Left cardiac atrium (tissue), 4 donors: ENCODE measurements at regions not wholly inside any gene's neighbourhood (a gene's known extent, or its start where the extent isn't known, plus 50 kb on each side); places are given as distances from the start of the nearest gene placed in this dataset.
"Not testable (repeated sequence)": the region's sequence is repeated elsewhere in the genome, so short reads cannot be mapped to it uniquely, and the experiment has no call there.

Source experiments
- ATAC-seq, 2 donors: fragments of 200-7000 bp; cut with Tn5 transposase; one replicate each; pipeline ENCODE4 v1.9.1; 2020; ENCODE audit warnings: mild to moderate bottlenecking in 2 of 2, moderate library complexity in 2 of 2
- DNase-seq: peaks from one replicate; pipeline ENCODE4 v3.0.0-alpha.2; 2020
- intact Hi-C, 2 donors: fragments of 100-400 bp; cut with DNase I; formaldehyde crosslinking; loops; one replicate each; pipeline versions ENCODE4 v1.14.1 to v1.15.1; 2022 to 2023
- donor health status: DM: no; HTN: yes; CAD: no.
- donor health status: DM: no; HTN: yes; CAD: no; lungs with severe emphysema.
- donor health status: DM: yes; HTN: yes; CAD: no.
- donor health status: Dilated cardiomyopathy.

- ATAC-seq (peak in 1 of 2 donors; percentile 45), DNase-seq (no peak)
- intact Hi-C loops: no loop called here
These were observed 147.3 kb downstream of the DUSP10 start for GRCh38 chr1:221594576-221594975.

DNA sequence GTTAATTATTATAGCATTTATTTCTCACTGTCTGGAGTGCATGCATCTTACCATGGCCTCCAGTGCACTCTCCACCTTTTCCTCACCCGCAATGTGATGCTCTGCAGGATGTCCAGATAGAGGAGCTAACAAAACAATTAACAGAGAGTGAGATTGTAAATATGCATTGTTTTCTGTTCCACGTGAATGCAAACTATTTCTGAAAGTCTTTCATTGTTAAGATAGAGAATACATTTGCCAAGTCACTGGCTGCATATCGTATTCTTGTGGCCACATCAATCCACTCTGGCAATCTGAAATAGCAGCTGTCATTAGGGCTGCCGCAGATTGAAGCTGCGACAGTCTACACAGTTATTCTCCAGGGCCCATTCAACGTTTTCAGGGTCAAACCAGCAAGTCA, 143.8 kb downstream of the DUSP10 start:
- ATAC-seq: no peak
- intact Hi-C loops: no loop called here
- no peak for DNase-seq

DNA sequence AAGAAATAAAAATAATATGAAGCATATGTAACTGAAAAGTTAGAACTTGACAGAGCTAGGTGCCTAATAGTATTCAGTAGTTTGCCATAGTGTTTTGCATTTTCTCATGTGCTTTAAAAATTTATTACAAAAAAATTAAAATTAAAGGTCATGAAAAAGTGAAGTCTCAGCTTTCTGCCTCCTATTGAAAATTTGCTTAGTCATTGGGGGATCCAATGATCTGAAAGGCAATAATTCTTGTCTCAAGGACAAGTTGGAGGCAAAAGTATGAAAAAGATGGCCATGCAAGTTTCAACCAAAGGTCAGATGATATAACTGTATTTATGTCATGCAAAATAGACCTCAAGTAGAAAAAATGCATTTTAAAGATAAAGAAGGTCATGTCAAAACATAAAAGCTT, 140.7 kb downstream of the DUSP10 start:
- no peak for DNase-seq
- ATAC-seq: no peak
- intact Hi-C loops: no loop called here

- ATAC-seq: no peak
- DNase-seq: no peak
- intact Hi-C loops: no loop called here
These were observed 139.1 kb downstream of the DUSP10 start for GRCh38 chr1:221602830-221603229.

- DNase-seq, intact Hi-C loops, ATAC-seq: not testable (repeated sequence)
These were observed 137.5 kb downstream of the DUSP10 start for GRCh38 chr1:221604390-221604789.

DNA sequence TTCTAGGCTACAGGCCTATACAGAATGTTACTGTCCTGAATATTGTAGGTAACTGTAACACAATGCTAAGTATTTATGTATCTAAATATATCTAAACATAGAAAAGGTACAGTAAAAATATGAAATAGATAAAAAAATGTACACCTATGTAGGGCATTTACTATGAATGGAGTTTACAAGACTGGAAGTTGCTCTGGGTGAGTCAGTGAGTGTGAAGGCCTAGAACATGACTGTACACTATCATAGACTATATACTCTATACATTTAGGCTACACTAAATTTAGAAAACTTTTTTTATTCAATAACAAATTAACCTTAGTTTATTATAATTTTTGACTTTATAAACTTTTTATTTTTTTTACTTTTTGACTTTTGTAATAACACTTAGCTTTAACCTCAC, 136.9 kb downstream of the DUSP10 start:
- ATAC-seq (no peak), DNase-seq (no peak)
- intact Hi-C loops: no loop called here

- DNase-seq (no peak), ATAC-seq (no peak)
- intact Hi-C loops: no loop called here
These were observed 136.3 kb downstream of the DUSP10 start for GRCh38 chr1:221605569-221605968.

GRCh38 chr1:221606256-221606655, 135.6 kb downstream of the DUSP10 start:
- DNase-seq: no peak
- intact Hi-C loops: no loop called here
- ATAC-seq: no peak

DNA sequence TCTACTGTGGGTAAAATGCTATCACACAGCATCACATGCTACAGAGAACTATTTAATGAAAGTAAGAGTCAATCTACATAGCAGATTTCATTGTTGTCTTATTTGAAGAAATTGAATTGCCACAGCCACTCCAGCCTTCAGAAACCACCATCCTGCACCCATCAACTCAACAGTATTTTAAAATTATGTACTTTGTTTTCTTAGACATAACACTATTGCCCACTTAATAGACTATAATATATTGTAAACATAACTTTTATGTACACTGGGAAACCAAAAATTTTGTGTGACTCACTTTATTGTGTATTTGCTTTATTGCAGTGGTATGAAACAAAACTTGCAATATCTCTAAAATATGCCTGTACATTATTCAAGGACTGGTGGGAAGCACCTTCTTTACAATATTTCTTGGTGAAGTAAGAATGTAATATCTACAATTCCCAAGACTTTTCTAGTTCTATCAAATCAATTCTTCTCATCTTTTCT, 133.0 kb downstream of the DUSP10 start:
- ATAC-seq: no peak
- intact Hi-C loops: no loop called here
- no peak for DNase-seq

- intact Hi-C loops: no loop called here
- ATAC-seq: no peak
- no peak for DNase-seq
These were observed 130.2 kb downstream of the DUSP10 start for GRCh38 chr1:221611656-221612046.

- DNase-seq (peak; percentile 70), ATAC-seq (peak; percentile 68 to 99)
- intact Hi-C loops: no loop called here
These were observed 129.7 kb downstream of the DUSP10 start for GRCh38 chr1:221612047-221612777.

- intact Hi-C loops: no loop called here
- DNase-seq (no peak), ATAC-seq (no peak)
These were observed 121.2 kb downstream of the DUSP10 start for GRCh38 chr1:221620437-221621384.

DNA sequence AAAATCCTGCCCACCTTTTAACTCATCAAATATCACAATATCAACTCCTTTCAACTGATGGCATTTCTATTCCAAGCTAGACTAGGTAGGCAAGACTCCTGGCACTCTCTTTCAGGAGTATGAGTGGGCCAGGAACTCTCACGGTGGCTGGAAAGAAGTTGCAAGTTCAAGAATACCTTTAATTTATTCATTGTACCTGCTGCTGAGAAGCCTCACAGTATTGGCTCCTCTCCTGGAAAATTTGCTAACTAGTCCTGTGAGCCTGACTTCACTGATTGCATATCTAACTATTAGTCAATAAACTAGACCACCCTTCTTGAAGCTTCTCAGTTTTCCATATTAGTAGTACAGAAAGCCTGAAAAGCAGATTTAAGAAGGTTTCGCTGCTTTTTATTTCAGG, 120.2 kb downstream of the DUSP10 start:
- DNase-seq (no peak), ATAC-seq (no peak)
- intact Hi-C loops: no loop called here

DNA sequence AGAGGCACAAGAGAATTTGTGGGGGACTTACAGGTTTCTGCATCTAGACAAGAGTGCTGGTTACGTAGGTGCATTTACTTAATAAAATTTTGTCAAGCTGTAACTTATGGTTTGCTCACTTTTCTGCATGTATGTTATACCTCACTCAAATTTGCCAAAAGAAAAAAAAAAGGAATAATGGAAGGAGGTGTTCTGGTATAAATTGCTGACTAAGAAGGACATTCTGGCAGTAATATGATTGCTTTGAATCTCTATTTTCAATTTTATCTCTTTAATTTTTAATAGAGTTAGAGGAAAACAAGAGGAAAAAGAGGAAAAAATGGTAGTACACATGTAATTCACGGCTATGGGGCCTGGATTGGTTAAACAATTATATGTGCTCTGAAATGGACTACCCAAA, 119.5 kb downstream of the DUSP10 start:
- intact Hi-C loops: no loop called here
- no peak for ATAC-seq

GRCh38 chr1:221625026-221625425, 116.9 kb downstream of the DUSP10 start:
- DNase-seq (no peak), ATAC-seq (no peak)
- intact Hi-C loops: no loop called here

More for the DNA sequence above, 119.5 kb downstream of the DUSP10 start:
- DNase-seq: no peak

DNA sequence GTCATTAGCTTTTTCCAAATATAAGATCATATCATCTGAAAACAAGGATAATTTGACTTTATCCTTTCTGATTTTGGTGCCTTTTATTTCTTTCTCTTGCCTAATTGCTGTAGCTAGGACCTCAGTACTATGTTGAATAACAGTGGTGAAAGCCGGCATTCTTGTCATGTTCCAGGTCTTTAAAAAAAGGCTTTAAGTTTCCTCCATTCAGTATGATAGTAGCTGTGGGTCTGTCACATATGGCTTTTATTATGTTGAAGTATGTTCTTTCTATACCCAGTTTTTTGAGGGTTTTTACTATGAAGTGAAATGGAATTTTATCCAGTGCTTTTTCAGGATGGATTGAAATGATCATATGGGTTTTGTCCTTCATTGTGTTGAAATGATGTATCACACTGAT, 115.8 kb downstream of the DUSP10 start:
- ATAC-seq (no peak), DNase-seq (no peak)
- intact Hi-C loops: no loop called here

- DNase-seq (no peak), ATAC-seq (no peak)
- intact Hi-C loops: no loop called here
These were observed 111.7 kb downstream of the DUSP10 start for GRCh38 chr1:221630236-221630635.

- no peak for ATAC-seq
- DNase-seq: no peak
- intact Hi-C loops: no loop called here
These were observed 110.3 kb downstream of the DUSP10 start for GRCh38 chr1:221631556-221631955.

DNA sequence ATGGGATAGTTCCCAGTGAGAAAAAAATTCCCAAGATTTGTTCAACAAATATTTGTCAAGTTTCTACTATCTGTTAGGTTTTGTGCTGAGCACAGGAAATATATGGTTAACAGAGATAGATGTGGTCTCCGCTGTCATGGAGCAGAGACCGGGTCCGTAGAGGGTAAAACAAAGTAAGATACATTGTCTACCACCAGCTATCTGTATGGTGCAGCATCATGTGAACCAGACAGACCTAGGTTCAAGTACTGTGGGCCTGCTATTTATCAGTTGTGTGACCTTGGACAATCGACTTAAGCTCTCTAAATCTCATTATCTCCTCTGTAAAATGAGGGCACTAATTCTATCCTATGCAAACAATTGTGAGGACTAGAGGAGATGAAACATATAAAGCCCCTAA, 109.8 kb downstream of the DUSP10 start:
- DNase-seq: no peak
- ATAC-seq: no peak
- intact Hi-C loops: no loop called here

GRCh38 chr1:221633841-221634409, 108.0 kb downstream of the DUSP10 start:
- ATAC-seq (no peak), DNase-seq (no peak)
- intact Hi-C loops: no loop called here
